ENCODE measurements at regions not wholly inside any gene's neighbourhood (a gene's known extent, or its start where the extent isn't known, plus 50 kb on each side); places are given as distances from the start of the nearest gene placed in this dataset.

- no peak overlapping the region for H3K4me2 ChIP-seq (ENCODE audit: low read depth, low read length, poor library complexity, severe bottlenecking)
- H4K20me1 ChIP-seq (ENCODE audit: insufficient read depth, low read length, poor library complexity, severe bottlenecking): no peaks in the 10 kb centered on the region
- H2AFZ ChIP-seq (ENCODE audit: low read length): no peak overlapping the region
- H3K36me3 ChIP-seq (ENCODE audit: insufficient read depth, low read length): no peaks in the 10 kb centered on the region
- H3K4me1 ChIP-seq (ENCODE audit: insufficient read depth, low read length, poor library complexity, severe bottlenecking): peaks cover 21% of the 10 kb centered on the region
- no peaks in the 10 kb centered on the region for H3F3A ChIP-seq (ENCODE audit: low read depth)
- H3K9ac ChIP-seq (ENCODE audit: low read depth, low read length, poor library complexity, severe bottlenecking): no peak overlapping the region
- H3K79me2 ChIP-seq (ENCODE audit: insufficient read depth, low read length): no peaks in the 10 kb centered on the region
- no peaks in the 10 kb centered on the region for H3K27me3 ChIP-seq (ENCODE audit: insufficient read depth, low read length, poor library complexity, severe bottlenecking)
- H3K9me2 ChIP-seq (replicated peaks; ENCODE audit: low read depth, low read length): no peaks in the 10 kb centered on the region
- no peak overlapping the region for H3K4me3 ChIP-seq (ENCODE audit: low read length, poor library complexity, severe bottlenecking)
- peaks cover 5% of the 10 kb centered on the region; the same call in 1 of the 2 replicates for H3K9me3 ChIP-seq (ENCODE audit: insufficient read depth, low read depth, low read length)
- TF ChIP-seq EZH2phosphoT487 (IDR thresholded peaks at IDR 0.05; ENCODE audit: borderline replicate concordance): no peak
- TF ChIP-seq CTCF (conservative IDR thresholded peaks at IDR 0.05; ENCODE audit: low read length): no peak
Observed at GRCh38 chr22:48104102-48104738, 1341.8 kb downstream of the TBC1D22A start.

- Histone ChIP-seq H3F3A (ENCODE audit: low read depth) (0 out of 2 replicates have a peak, but pooled peaks cover 4% of the 10 kb centered on the region), H3K4me3 (ENCODE audit: low read length, poor library complexity, severe bottlenecking) (no peak overlapping the region), H3K9me2 (replicated peaks; ENCODE audit: low read depth, low read length) (no peaks in the 10 kb centered on the region), H3K36me3 (ENCODE audit: insufficient read depth, low read length) (no peaks in the 10 kb centered on the region), H3K9ac (ENCODE audit: low read depth, low read length, poor library complexity, severe bottlenecking) (no peak overlapping the region), H4K20me1 (ENCODE audit: insufficient read depth, low read length, poor library complexity, severe bottlenecking) (no peaks in the 10 kb centered on the region), H3K4me1 (ENCODE audit: insufficient read depth, low read length, poor library complexity, severe bottlenecking) (peaks cover 30% of the 10 kb centered on the region), H2AFZ (ENCODE audit: low read length) (no peak overlapping the region), H3K4me2 (ENCODE audit: low read depth, low read length, poor library complexity, severe bottlenecking) (no peak overlapping the region), H3K79me2 (ENCODE audit: insufficient read depth, low read length) (no peaks in the 10 kb centered on the region), H3K9me3 (ENCODE audit: insufficient read depth, low read depth, low read length) (no peaks in the 10 kb centered on the region), H3K27me3 (ENCODE audit: insufficient read depth, low read length, poor library complexity, severe bottlenecking) (no peaks in the 10 kb centered on the region)
- TF ChIP-seq CTCF (conservative IDR thresholded peaks at IDR 0.05; ENCODE audit: low read length): no peak
- no peak for TF ChIP-seq EZH2phosphoT487 (IDR thresholded peaks at IDR 0.05; ENCODE audit: borderline replicate concordance)
Observed at GRCh38 chr22:48103126-48103875, 1340.9 kb downstream of the TBC1D22A start.

- Histone ChIP-seq H3K4me2 (ENCODE audit: low read depth, low read length, poor library complexity, severe bottlenecking) (no peak overlapping the region), H3K4me3 (ENCODE audit: low read length, poor library complexity, severe bottlenecking) (no peak overlapping the region), H4K20me1 (ENCODE audit: insufficient read depth, low read length, poor library complexity, severe bottlenecking) (no peaks in the 10 kb centered on the region), H3K79me2 (ENCODE audit: insufficient read depth, low read length) (no peaks in the 10 kb centered on the region), H3K9me2 (replicated peaks; ENCODE audit: low read depth, low read length) (no peaks in the 10 kb centered on the region), H3F3A (ENCODE audit: low read depth) (peaks cover 8% of the 10 kb centered on the region; the same call in 1 of the 2 replicates), H3K9ac (ENCODE audit: low read depth, low read length, poor library complexity, severe bottlenecking) (no peak overlapping the region), H3K9me3 (ENCODE audit: insufficient read depth, low read depth, low read length) (no peaks in the 10 kb centered on the region), H3K27me3 (ENCODE audit: insufficient read depth, low read length, poor library complexity, severe bottlenecking) (no peaks in the 10 kb centered on the region), H3K4me1 (ENCODE audit: insufficient read depth, low read length, poor library complexity, severe bottlenecking) (peaks cover 35% of the 10 kb centered on the region), H3K36me3 (ENCODE audit: insufficient read depth, low read length) (no peaks in the 10 kb centered on the region), H2AFZ (ENCODE audit: low read length) (no peak overlapping the region)
- TF ChIP-seq EZH2phosphoT487 (IDR thresholded peaks at IDR 0.05; ENCODE audit: borderline replicate concordance) (no peak), CTCF (conservative IDR thresholded peaks at IDR 0.05; ENCODE audit: low read length) (no peak)
Observed at GRCh38 chr22:48102581-48102980, 1340.1 kb downstream of the TBC1D22A start.
